PC-3 (cell line): ENCODE measurements at regions not wholly inside any gene's neighbourhood (a gene's known extent, or its start where the extent isn't known, plus 50 kb on each side); places are given as distances from the start of the nearest gene placed in this dataset.

ENCODE experiments used
- ATAC-seq: fragments of 200-7000 bp; cut with Tn5 transposase; 2 replicates; pipeline ENCODE4 v1.9.1; 2020; ENCODE audit warnings: mild to moderate bottlenecking, moderate library complexity
- BruUV-seq: library from RNA; stranded (reverse); fragments of 400-500 nt; replicated peaks from 2 replicates; lab custom pipeline; 2021; lab: Mats Ljungman, UMichigan
- CTCF ChIA-PET: fragments of 300-600 bp; sonication (Branson Sonifier 250); formaldehyde crosslinking; loops from one replicate; lab custom pipeline; 2022; ENCODE audit warnings: antibody characterized with exemption; lab: Charles Lee
- POLR2A ChIA-PET: fragments of 300-600 bp; sonication (Branson Sonifier 250); formaldehyde crosslinking; loops from one replicate; lab custom pipeline; 2022; ENCODE audit warnings: antibody characterized with exemption; ENCODE audit not compliant: unreplicated experiment; lab: Charles Lee
- DNase-seq: peaks from one replicate; pipeline ENCODE4 v3.0.0-alpha.2; 2015
- H2AFZ ChIP-seq: fragments of 300-600 bp; sonication (generic); 2 replicates; pipeline ENCODE4 v1.6.0; 2016; ENCODE audit warnings: antibody characterized with exemption, low read length
- H3F3A ChIP-seq: fragments of 300-600 bp; sonication (generic); one replicate; pipeline ENCODE4 v1.6.0; 2017; ENCODE audit warnings: antibody characterized with exemption, low read length, control low read depth, mild to moderate bottlenecking; ENCODE audit not compliant: unreplicated experiment
- H3K27ac ChIP-seq: fragments of 300-600 bp; sonication (generic); 2 replicates; pipeline ENCODE4 v1.5.1; 2016; ENCODE audit warnings: mild to moderate bottlenecking, low read length
- H3K27me3 ChIP-seq: fragments of 300-600 bp; sonication (generic); 2 replicates; pipeline ENCODE4 v1.6.1; 2016; ENCODE audit warnings: low read length, mixed read lengths
- H3K36me3 ChIP-seq: fragments of 300-600 bp; sonication (generic); 2 replicates; pipeline ENCODE4 v1.6.1; 2016; ENCODE audit warnings: low read depth, mixed run types, low read length, mixed read lengths
- H3K4me1 ChIP-seq: fragments of 300-600 bp; sonication (generic); 2 replicates; pipeline ENCODE4 v1.5.1; 2016; ENCODE audit warnings: low read length; ENCODE audit not compliant: insufficient read depth
- H3K4me2 ChIP-seq: fragments of 300-600 bp; sonication (generic); 2 replicates; pipeline ENCODE4 v1.6.0; 2016; ENCODE audit warnings: low read length
- H3K4me3 ChIP-seq: fragments of 300-600 bp; sonication (generic); 2 replicates; pipeline ENCODE4 v1.5.1; 2016; ENCODE audit warnings: mild to moderate bottlenecking, low read length, mixed read lengths
- H3K79me2 ChIP-seq: fragments of 300-600 bp; sonication (generic); 2 replicates; pipeline ENCODE4 v1.6.1; 2017; ENCODE audit warnings: low read length, mixed read lengths
- H3K9ac ChIP-seq: fragments of 300-600 bp; sonication (generic); 2 replicates; pipeline ENCODE4 v1.6.0; 2016; ENCODE audit warnings: mild to moderate bottlenecking, low read length
- H3K9me2 ChIP-seq: fragments of 300-600 bp; sonication (generic); replicated peaks from 2 replicates; pipeline ENCODE4 v1.6.1; 2016; ENCODE audit warnings: mixed run types, low read length, mixed read lengths
- H3K9me3 ChIP-seq: fragments of 300-600 bp; sonication (generic); 2 replicates; pipeline ENCODE4 v1.6.1; 2016; ENCODE audit warnings: low read length, mixed read lengths
- H4K20me1 ChIP-seq: fragments of 300-600 bp; sonication (generic); 2 replicates; pipeline ENCODE4 v1.6.1; 2016; ENCODE audit warnings: low read length, mixed read lengths
- CTCF ChIP-seq: fragments of 300-600 bp; sonication (generic); conservative IDR thresholded peaks from 2 replicates; pipeline ENCODE4 v1.5.1; 2017; ENCODE audit warnings: antibody characterized with exemption, low read depth, mild to moderate bottlenecking, low read length
- EZH2 ChIP-seq: fragments of 300-600 bp; sonication (generic); IDR thresholded peaks from one replicate; pipeline ENCODE4 v1.6.1; 2017; ENCODE audit warnings: antibody characterized with exemption, mild to moderate bottlenecking, low read length; ENCODE audit not compliant: unreplicated experiment
- EZH2phosphoT487 ChIP-seq: fragments of 300-600 bp; sonication (generic); IDR thresholded peaks from 2 replicates; pipeline ENCODE4 v1.6.1; 2018; ENCODE audit warnings: mild to moderate bottlenecking, antibody characterized with exemption, low read length, borderline replicate concordance
- intact Hi-C: fragments of 100-400 bp; cut with micrococcal nuclease; formaldehyde crosslinking; loops from 2 replicates; pipeline ENCODE4 v1.9.0; 2023

- no peak for ATAC-seq
- no peaks in the 10 kb centered on the region for H3F3A ChIP-seq
These were observed 725.5 kb upstream of the CHRM3 start for GRCh38 chr1:238660849-238661248.

GRCh38 chr1:238658763-238659162, 727.6 kb upstream of the CHRM3 start:
- no peaks in the 10 kb centered on the region for H3K27me3 ChIP-seq
- POLR2A ChIA-PET: no interaction called here
- no peaks in the 10 kb centered on the region for H3K36me3 ChIP-seq
- DNase-seq (peak; percentile 57), ATAC-seq (peak; percentile 67)
- H3F3A ChIP-seq: no peaks in the 10 kb centered on the region
- H2AFZ ChIP-seq: no peak overlapping the region
- H4K20me1 ChIP-seq: no peaks in the 10 kb centered on the region
- intact Hi-C loops: loop anchor here (10.0 kb wide), 1 partner anchor 726 kb away; the partner anchor contains the start of gene CHRM3
- no peaks in the 10 kb centered on the region for H3K9me3 ChIP-seq
- TF ChIP-seq EZH2phosphoT487: no peak
- no peak for TF ChIP-seq CTCF
- TF ChIP-seq EZH2: no peak
- CTCF ChIA-PET: no interaction called here
- no TSS peak for BruUV-seq
- no peak overlapping the region; the same call in 1 of the 2 replicates for H3K4me3 ChIP-seq
- H3K9ac ChIP-seq: no peak overlapping the region
- H3K27ac ChIP-seq: no peak overlapping the region
- no peaks in the 10 kb centered on the region for H3K9me2 ChIP-seq
- H3K79me2 ChIP-seq: no peaks in the 10 kb centered on the region
- peaks cover 16% of the 10 kb centered on the region for H3K4me1 ChIP-seq
- H3K4me2 ChIP-seq: peak overlapping the region; percentile 31

More at GRCh38 chr1:238660849-238661248, 725.5 kb upstream of the CHRM3 start:
- POLR2A ChIA-PET: no interaction called here
- Histone ChIP-seq H3K9me3 (no peaks in the 10 kb centered on the region), H4K20me1 (no peaks in the 10 kb centered on the region), H3K4me3 (no peak overlapping the region), H3K4me2 (no peak overlapping the region), H3K27me3 (no peaks in the 10 kb centered on the region), H2AFZ (no peak overlapping the region), H3K4me1 (peaks cover 8% of the 10 kb centered on the region; the same call in 1 of the 2 replicates), H3K36me3 (no peaks in the 10 kb centered on the region), H3K9ac (no peak overlapping the region), H3K79me2 (no peaks in the 10 kb centered on the region), H3K9me2 (no peaks in the 10 kb centered on the region), H3K27ac (no peak overlapping the region)
- CTCF ChIA-PET: no interaction called here
- intact Hi-C loops: no loop called here
- BruUV-seq: no TSS peak
- no peak for TF ChIP-seq EZH2phosphoT487
- TF ChIP-seq CTCF: no peak
- no peak for TF ChIP-seq EZH2
- no peak for DNase-seq

- no peaks in the 10 kb centered on the region for H3K36me3 ChIP-seq
- H3K9me3 ChIP-seq: no peaks in the 10 kb centered on the region
- no peak overlapping the region for H3K27ac ChIP-seq
- H3K27me3 ChIP-seq: no peaks in the 10 kb centered on the region
- CTCF ChIA-PET: no interaction called here
- no peaks in the 10 kb centered on the region for H3F3A ChIP-seq
- no peaks in the 10 kb centered on the region for H3K79me2 ChIP-seq
- no peak overlapping the region for H2AFZ ChIP-seq
- H4K20me1 ChIP-seq: no peaks in the 10 kb centered on the region
- no peak overlapping the region for H3K9ac ChIP-seq
- ATAC-seq: no peak
- BruUV-seq: no TSS peak
- intact Hi-C loops: loop anchor here (10.0 kb wide), 1 partner anchor 731 kb away; the partner anchor contains the start of gene CHRM3
- no peaks in the 10 kb centered on the region for H3K9me2 ChIP-seq
- peak; percentile 63 for DNase-seq
- no peak overlapping the region for H3K4me2 ChIP-seq
- POLR2A ChIA-PET: no interaction called here
- peaks cover 25% of the 10 kb centered on the region for H3K4me1 ChIP-seq
- TF ChIP-seq EZH2phosphoT487: no peak
- TF ChIP-seq CTCF: no peak
- no peak for TF ChIP-seq EZH2
- H3K4me3 ChIP-seq: no peak overlapping the region
These were observed 732.6 kb upstream of the CHRM3 start for GRCh38 chr1:238653693-238654321.
